ENCODE measurements at regions not wholly inside any gene's neighbourhood (a gene's known extent, or its start where the extent isn't known, plus 50 kb on each side); places are given as distances from the start of the nearest gene placed in this dataset.

- H3K4me3 ChIP-seq (ENCODE audit: low read depth, low read length): no peak overlapping the region
- no peak for TF ChIP-seq MAX (IDR thresholded peaks at IDR 0.05; ENCODE audit: low read depth, low read length)
- no peak for TF ChIP-seq POLR2A (IDR thresholded peaks at IDR 0.05; ENCODE audit: extremely low read depth, insufficient read length)
- no peak for TF ChIP-seq CTCF (IDR thresholded peaks at IDR 0.05; ENCODE audit: low read depth, low read length)
- no peak for TF ChIP-seq MYC (IDR thresholded peaks at IDR 0.05; ENCODE audit: low read depth, low read length)
- DNase-seq (ENCODE audit: low read depth): no peak
These were observed 95.9 kb upstream of the FREM2 start for GRCh38 chr13:38590796-38591507.

- TF ChIP-seq CTCF (IDR thresholded peaks at IDR 0.05; ENCODE audit: low read depth, low read length): no peak
- no peak for TF ChIP-seq POLR2A (IDR thresholded peaks at IDR 0.05; ENCODE audit: extremely low read depth, insufficient read length)
- DNase-seq (ENCODE audit: low read depth): no peak
- no peak overlapping the region for H3K4me3 ChIP-seq (ENCODE audit: low read depth, low read length)
These were observed 84.6 kb upstream of the FREM2 start for GRCh38 chr13:38602266-38602665.

- no peak for DNase-seq (ENCODE audit: low read depth)
- no peak overlapping the region for H3K4me3 ChIP-seq (ENCODE audit: low read depth, low read length)
- no peak for TF ChIP-seq MYC (IDR thresholded peaks at IDR 0.05; ENCODE audit: low read depth, low read length)
- no peak for TF ChIP-seq MAX (IDR thresholded peaks at IDR 0.05; ENCODE audit: low read depth, low read length)
- TF ChIP-seq POLR2A (IDR thresholded peaks at IDR 0.05; ENCODE audit: extremely low read depth, insufficient read length): no peak
- TF ChIP-seq CTCF (IDR thresholded peaks at IDR 0.05; ENCODE audit: low read depth, low read length): no peak
These were observed 80.0 kb upstream of the FREM2 start for GRCh38 chr13:38606699-38607535.

GRCh38 chr13:38617936-38618335, 68.9 kb upstream of the FREM2 start:
- TF ChIP-seq CTCF (IDR thresholded peaks at IDR 0.05; ENCODE audit: low read depth, low read length): no peak
- TF ChIP-seq MYC (IDR thresholded peaks at IDR 0.05; ENCODE audit: low read depth, low read length): no peak
- no peak overlapping the region for H3K4me3 ChIP-seq (ENCODE audit: low read depth, low read length)
- no peak for DNase-seq (ENCODE audit: low read depth)

GRCh38 chr13:38618336-38618735, 68.5 kb upstream of the FREM2 start:
- no peak for TF ChIP-seq MYC (IDR thresholded peaks at IDR 0.05; ENCODE audit: low read depth, low read length)
- no peak overlapping the region for H3K4me3 ChIP-seq (ENCODE audit: low read depth, low read length)
- DNase-seq (ENCODE audit: low read depth): no peak

- TF ChIP-seq POLR2A (IDR thresholded peaks at IDR 0.05; ENCODE audit: extremely low read depth, insufficient read length) (no peak), MYC (IDR thresholded peaks at IDR 0.05; ENCODE audit: low read depth, low read length) (no peak), CTCF (IDR thresholded peaks at IDR 0.05; ENCODE audit: low read depth, low read length) (no peak), MAX (IDR thresholded peaks at IDR 0.05; ENCODE audit: low read depth, low read length) (no peak)
- no peak overlapping the region for H3K4me3 ChIP-seq (ENCODE audit: low read depth, low read length)
- DNase-seq (ENCODE audit: low read depth): no peak
These were observed 68.0 kb upstream of the FREM2 start for GRCh38 chr13:38618881-38619280.

Data from NB4 (cell line).